Stimulated activated naive CD4-positive, alpha-beta T cell treated with Interleukin-2 at 50 U/mL for 16 hours (primary cell): ENCODE measurements at regions not wholly inside any gene's neighbourhood (a gene's known extent, or its start where the extent isn't known, plus 50 kb on each side); places are given as distances from the start of the nearest gene placed in this dataset.

ENCODE experiments used
- DNase-seq: peaks from one replicate; lab custom pipeline; 2025; lab: John Stamatoyannopoulos, UW

DNA sequence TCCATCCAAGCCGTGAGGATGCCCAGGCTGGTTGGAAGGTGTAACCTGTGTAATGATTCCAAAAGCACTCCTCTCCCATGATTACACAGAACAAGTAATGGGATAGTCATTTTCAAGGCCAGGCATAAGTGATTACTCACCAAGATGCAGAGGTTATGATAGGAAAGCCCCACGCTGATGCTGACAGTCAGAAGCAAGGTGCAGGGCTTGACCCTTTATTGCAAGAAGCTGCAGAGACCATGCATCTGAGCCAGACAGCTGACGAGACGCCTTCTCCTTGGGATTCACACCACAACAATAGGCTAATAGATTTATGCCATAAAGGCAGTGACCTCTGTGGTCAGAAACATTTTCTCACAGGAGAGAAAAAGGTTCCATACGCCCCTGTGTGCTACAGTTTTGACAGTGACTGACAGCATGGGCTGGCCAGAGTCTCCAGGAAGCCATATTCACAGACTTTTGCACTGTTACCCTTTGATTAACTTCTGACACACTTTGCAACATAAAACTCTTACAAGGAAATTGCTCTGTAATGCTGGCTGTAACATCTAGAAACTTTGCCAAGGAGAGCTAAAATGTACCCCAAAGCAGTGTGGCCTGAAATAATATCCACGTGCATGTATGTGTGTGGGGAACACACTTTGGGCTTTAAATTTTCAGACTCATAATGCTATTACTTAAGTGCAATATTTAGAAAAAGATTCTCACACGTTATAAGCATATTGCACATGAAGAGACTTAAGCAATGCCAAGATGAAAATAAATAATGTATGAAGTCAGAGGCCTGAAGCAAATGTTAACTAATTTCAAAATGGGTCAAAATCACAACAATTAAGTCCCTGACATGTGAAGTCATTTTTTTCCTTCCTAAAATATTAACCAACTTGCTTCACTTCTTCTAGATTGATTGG is 1079.0 kb upstream of the TENM4 start:
- DNase-seq = no peak

GRCh38 chr11:80517701-80518100 is 1076.9 kb upstream of the TENM4 start:
- DNase-seq = no peak

GRCh38 chr11:80515097-80515496 is 1074.3 kb upstream of the TENM4 start:
- no peak for DNase-seq

DNA sequence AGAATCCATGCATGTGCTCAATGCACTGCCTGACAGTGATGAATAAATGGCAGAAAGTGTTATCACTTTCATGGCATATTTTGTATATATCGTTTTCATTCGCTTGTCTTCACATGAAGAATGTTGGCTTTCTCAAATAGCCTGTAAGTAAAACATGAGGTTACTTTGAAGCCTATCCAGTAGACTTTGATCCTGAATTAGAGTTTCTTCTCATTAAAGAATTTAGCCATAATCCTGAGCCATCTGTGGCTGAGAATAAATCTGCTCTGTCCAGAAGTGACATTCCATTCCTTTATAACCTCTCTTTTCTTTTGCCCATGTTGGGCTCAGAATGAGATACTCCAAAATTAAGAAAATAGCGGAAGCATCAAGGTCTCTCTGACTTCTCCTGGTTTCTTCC is 1071.7 kb upstream of the TENM4 start:
- DNase-seq = no peak

GRCh38 chr11:80505771-80506170 is 1064.9 kb upstream of the TENM4 start:
- DNase-seq = no peak

GRCh38 chr11:80503990-80504389 is 1063.2 kb upstream of the TENM4 start:
- no peak for DNase-seq

GRCh38 chr11:80502511-80502910 is 1061.7 kb upstream of the TENM4 start:
- no peak for DNase-seq

- DNase-seq = no peak
These were observed 1054.3 kb upstream of the TENM4 start for GRCh38 chr11:80495116-80495515.

DNA sequence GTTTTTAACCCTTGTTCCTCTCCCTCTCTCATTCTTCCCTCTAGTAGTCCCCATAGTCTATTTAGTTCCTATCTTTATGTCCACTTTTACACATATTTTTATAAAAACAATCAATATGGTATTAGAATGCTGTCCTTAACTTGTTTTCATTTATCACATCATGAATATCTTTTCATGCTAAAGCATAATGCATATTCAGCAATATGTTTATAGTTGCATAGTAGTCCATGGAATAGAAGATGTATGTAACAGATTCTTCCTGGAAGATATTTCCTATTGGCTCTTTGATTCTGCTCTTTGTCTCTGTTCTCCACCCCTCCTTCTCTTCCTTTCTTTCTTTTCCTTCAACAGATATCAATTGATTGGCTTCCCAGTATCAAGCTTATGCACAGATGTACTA is 1047.1 kb upstream of the TENM4 start:
- DNase-seq = no peak

DNA sequence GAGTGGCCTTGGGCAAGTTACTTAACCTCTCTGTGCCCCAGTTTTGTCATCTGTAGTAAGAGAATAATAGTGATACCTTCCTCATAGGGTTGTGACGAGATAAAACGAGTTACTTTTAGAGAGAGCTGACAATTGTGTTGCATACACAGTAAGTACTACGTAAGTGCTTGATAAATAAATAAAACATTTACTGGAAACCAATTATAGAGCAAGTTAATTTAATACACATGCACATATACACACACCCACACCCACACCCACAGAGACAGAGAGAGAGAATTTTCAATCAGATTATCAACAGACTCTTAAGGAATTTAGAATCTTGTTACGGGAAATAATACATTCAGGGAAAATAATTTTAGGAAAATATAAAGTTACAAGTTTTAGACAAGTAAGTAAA is 1045.8 kb upstream of the TENM4 start:
- DNase-seq = no peak

GRCh38 chr11:80477178-80477577 is 1036.3 kb upstream of the TENM4 start:
- no peak for DNase-seq

DNA sequence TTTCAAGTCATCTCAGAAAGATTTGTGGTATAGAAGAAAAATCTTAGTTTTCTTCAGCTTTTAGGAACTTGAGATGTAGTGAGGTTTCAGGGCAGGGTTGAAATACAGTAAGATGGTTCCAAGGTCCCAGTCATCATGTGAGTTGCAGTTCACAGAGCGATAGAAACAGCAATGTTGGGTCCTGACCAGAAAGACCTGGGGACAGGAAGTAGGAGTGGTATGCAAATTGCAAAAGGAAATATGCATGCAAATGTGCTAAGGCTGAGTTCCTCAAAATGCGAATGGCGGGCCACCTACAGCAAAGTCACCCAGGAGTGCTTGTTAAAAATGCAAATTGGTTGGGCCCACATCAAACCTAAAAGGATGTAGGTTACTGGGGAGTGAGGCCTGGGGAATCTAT is 1032.7 kb upstream of the TENM4 start:
- DNase-seq = no peak

- DNase-seq = no peak
These were observed 1029.0 kb upstream of the TENM4 start for GRCh38 chr11:80469871-80470270.

DNA sequence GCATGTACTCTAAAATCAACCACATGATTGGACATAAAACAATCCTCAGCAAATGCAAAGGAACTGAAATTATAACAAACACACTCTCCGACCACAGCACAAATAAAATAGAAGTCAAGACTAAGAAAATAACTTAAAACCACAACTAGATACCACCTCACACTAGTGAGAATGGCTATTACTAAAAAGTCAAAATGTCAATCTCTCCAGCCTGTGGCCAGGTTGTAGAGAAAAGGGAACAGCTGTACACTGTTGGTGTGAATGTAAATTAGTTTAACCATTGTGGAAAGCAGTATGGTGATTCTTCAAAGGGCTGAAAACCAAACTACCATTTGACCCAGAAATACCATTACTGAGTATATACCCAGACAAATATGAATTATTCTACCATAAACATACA is 1025.7 kb upstream of the TENM4 start:
- DNase-seq = no peak

DNA sequence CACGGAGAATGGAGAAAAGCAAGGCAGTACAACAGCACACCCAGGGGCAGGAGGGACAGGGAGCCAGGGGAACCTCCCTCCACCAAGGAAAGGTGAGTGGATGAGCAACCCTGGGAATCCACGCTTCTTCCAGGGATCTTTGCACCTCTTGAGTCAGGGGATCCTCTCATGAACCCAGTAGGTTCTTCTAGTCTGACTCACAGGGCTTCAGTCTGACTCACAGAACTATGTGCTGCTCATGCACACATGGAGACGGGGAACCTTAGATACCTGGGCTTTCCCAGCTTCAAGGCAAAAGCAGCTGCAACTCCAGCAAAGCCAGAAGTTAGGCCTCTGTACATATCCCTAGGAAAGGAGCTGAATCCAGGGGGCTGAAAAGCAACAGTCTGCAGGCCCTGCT is 1021.4 kb upstream of the TENM4 start:
- no peak for DNase-seq

- DNase-seq = no peak
These were observed 1017.5 kb upstream of the TENM4 start for GRCh38 chr11:80458376-80458775.

- no peak for DNase-seq
These were observed 1017.0 kb upstream of the TENM4 start for GRCh38 chr11:80457823-80458222.

GRCh38 chr11:80455818-80456217 is 1015.0 kb upstream of the TENM4 start:
- no peak for DNase-seq

DNA sequence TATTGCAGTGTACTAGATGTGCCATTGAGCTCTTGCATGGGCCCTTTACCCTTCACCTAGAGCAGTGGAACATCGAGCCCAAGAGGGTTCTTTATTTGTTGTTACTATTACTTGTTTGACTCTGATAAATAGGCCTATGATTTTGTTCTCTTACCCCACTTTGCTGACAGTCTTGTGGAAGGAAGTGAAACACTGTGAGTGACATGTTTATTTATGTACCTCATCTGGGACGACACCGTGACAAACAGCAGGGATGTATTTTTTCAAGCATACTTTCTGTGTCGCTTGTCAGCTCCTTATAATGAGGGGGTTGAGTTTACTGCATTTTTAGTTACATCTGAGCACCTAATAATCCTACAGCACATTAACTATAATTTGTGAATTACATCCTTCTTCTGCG is 1010.3 kb upstream of the TENM4 start:
- DNase-seq = no peak

DNA sequence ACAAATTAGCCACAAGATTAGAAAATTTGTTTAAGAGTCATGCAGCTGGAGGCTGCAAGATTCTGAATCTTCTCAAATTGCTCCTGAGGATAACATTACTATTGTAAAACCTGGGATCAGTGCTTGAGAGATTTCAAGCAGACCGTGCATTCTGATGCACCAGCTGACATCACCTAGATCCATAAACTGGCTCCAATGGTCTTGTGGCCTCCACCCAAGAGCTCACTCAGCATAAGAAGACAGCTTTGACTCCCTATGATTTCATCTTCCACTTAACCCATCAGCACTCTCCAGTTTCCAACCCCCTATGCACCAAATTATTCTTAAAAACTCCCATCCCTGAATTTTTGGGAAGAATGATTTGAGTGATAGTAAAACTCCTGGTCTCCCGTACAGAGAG is 1007.9 kb upstream of the TENM4 start:
- no peak for DNase-seq

DNA sequence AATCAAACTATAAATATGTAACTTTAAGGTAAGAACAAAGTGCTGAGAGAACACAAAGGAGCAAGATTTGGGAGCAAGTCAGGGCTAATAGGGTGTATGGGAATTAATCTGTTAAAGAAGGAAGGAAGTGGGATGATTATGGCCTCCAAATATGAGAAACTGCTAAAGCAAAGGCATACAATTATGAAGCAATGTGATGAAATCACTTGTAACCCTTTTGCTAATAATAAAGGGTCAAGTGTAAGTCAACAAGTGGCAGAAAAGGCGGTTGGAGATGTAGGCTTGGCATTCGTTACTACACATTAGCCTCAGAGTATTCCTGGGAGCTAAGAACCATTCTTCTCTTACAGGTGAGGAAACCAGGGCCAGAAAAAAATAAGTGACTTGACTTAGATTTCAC is 1002.3 kb upstream of the TENM4 start:
- no peak for DNase-seq

- DNase-seq = no peak
These were observed 1001.0 kb upstream of the TENM4 start for GRCh38 chr11:80441821-80442220.

DNA sequence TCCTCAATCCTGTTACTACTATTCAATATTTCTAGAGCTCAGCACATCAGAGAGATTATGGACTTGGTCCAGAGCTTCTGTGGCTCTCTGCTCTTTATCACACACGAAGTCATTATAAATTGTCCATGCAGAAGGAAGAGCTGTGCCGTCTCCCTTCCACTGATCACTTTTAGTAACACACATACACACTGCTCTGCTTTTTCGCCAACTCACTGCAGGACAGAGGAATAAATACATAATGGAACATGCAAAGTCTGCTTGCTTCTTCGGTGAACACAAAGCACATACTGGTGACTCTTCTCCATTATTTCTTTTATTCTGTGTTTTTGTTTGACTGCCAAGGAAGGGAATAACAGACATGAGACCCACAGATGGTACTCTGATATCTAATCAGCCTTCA is 1000.0 kb upstream of the TENM4 start:
- no peak for DNase-seq

DNA sequence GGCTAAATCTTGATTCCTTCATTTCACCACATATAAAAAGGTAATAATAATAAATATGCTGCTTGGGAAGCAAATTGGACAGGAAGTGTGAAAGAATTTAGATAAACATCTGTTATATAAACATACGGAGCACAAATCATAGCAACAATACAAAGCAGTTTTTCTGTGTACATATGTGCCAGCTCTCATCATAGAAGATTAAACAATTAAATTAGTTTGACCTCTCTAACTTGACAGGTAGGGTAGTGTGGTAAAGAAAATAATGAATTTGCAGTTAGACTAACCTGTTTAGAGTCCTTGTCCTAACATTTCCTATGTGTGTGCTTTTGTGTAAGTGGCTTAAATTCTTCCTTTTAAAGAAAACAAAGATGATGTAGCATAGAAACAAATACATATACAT is 995.7 kb upstream of the TENM4 start:
- no peak for DNase-seq
